Renal cortical epithelial cell (primary cell): ENCODE measurements at regions not wholly inside any gene's neighbourhood (a gene's known extent, or its start where the extent isn't known, plus 50 kb on each side); places are given as distances from the start of the nearest gene placed in this dataset.
A peak's percentile ranks its signal among the peaks of the same experiment; 100 is the strongest.

Experiments
- DNase-seq: peaks from one replicate; pipeline ENCODE4 v3.0.0-alpha.2; 2011; ENCODE audit warnings: low read depth

GRCh38 chr7:48703466-48703865, 220.9 kb upstream of the CDC14C start:
- DNase-seq, result no peak

- DNase-seq, result no peak
Measured at GRCh38 chr7:48708122-48708521, 216.2 kb upstream of the CDC14C start.

- DNase-seq, result no peak
Measured at GRCh38 chr7:48708635-48709034, 215.7 kb upstream of the CDC14C start.

- no peak for DNase-seq
Measured at GRCh38 chr7:48710995-48711394, 213.4 kb upstream of the CDC14C start.

- DNase-seq, result no peak
Measured at GRCh38 chr7:48718731-48719378, 205.5 kb upstream of the CDC14C start.

- no peak for DNase-seq
Measured at GRCh38 chr7:48728799-48729198, 195.5 kb upstream of the CDC14C start.

- no peak for DNase-seq
Measured at GRCh38 chr7:48734695-48735406, 189.5 kb upstream of the CDC14C start.

GRCh38 chr7:48741545-48741944, 182.8 kb upstream of the CDC14C start:
- no peak for DNase-seq

- peak; percentile 1 for DNase-seq
Measured at GRCh38 chr7:48742079-48742798, 182.1 kb upstream of the CDC14C start.

GRCh38 chr7:48748081-48748833, 176.1 kb upstream of the CDC14C start:
- no peak for DNase-seq

- no peak for DNase-seq
Measured at GRCh38 chr7:48755061-48755555, 169.2 kb upstream of the CDC14C start.

- no peak for DNase-seq
Measured at GRCh38 chr7:48759431-48760080, 164.8 kb upstream of the CDC14C start.

GRCh38 chr7:48760528-48761265, 163.7 kb upstream of the CDC14C start:
- no peak for DNase-seq

- no peak for DNase-seq
Measured at GRCh38 chr7:48780862-48781261, 143.5 kb upstream of the CDC14C start.

GRCh38 chr7:48781752-48782151, 142.6 kb upstream of the CDC14C start:
- no peak for DNase-seq

- DNase-seq, result no peak
Measured at GRCh38 chr7:48782511-48782910, 141.8 kb upstream of the CDC14C start.

GRCh38 chr7:48786951-48787350, 137.4 kb upstream of the CDC14C start:
- DNase-seq, result no peak

GRCh38 chr7:48803250-48803649, 121.1 kb upstream of the CDC14C start:
- DNase-seq, result no peak

- no peak for DNase-seq
Measured at GRCh38 chr7:48806731-48807130, 117.6 kb upstream of the CDC14C start.

- DNase-seq, result no peak
Measured at GRCh38 chr7:48811071-48811470, 113.3 kb upstream of the CDC14C start.

- DNase-seq, result no peak
Measured at GRCh38 chr7:48813472-48813871, 110.9 kb upstream of the CDC14C start.
